CD4-positive, alpha-beta T cell treated with Interleukin-15 for 4 hours (primary cell): ENCODE measurements at regions not wholly inside any gene's neighbourhood (a gene's known extent, or its start where the extent isn't known, plus 50 kb on each side); places are given as distances from the start of the nearest gene placed in this dataset.
"Not testable (repeated sequence)": the region's sequence is repeated elsewhere in the genome, so short reads cannot be mapped to it uniquely, and the experiment has no call there.

Experiments used
- DNase-seq: peaks from one replicate; pipeline ENCODE4 v3.0.0-alpha.2; 2020; ENCODE audit warnings: low spot score

DNA sequence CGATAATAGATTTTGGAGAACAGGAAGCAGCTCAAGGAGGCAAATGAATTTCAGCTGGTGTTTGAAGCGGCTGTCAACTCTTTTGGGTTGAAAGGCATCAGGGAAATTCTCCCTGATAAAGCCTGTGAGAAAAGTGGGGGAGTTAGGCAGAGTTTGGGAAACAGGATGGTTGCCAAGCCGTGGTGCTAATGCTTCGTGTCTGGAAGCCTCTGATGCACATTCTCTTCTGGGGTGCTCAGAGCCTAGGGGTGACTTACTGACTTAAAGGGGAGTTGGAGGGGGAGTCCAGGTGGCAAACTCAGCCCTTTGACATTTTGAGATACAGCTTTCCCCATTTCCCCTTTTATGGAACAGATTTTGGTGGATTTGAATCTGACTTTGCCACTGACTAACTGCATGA, 202.5 kb upstream of the CLINT1 start:
- no peak for DNase-seq

DNA sequence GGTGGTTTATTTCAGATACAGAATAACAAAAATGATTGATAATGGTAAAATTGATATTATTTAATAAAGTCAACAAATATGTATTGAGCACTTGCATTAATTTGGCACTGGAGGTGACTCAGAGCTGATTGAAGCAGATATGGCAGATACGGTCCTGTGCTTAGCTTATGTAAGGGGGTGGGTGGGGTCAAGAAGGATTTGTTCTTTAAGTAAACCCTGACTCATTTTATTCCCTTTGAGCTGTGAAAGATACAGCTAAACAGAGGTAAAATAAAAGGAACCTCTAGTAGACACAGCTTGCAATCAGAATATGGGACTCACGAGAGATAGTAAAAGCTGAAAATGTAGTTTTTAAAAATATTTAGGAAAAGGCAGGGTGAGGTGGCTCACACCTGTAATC, 201.3 kb upstream of the CLINT1 start:
- DNase-seq, result no peak

DNA sequence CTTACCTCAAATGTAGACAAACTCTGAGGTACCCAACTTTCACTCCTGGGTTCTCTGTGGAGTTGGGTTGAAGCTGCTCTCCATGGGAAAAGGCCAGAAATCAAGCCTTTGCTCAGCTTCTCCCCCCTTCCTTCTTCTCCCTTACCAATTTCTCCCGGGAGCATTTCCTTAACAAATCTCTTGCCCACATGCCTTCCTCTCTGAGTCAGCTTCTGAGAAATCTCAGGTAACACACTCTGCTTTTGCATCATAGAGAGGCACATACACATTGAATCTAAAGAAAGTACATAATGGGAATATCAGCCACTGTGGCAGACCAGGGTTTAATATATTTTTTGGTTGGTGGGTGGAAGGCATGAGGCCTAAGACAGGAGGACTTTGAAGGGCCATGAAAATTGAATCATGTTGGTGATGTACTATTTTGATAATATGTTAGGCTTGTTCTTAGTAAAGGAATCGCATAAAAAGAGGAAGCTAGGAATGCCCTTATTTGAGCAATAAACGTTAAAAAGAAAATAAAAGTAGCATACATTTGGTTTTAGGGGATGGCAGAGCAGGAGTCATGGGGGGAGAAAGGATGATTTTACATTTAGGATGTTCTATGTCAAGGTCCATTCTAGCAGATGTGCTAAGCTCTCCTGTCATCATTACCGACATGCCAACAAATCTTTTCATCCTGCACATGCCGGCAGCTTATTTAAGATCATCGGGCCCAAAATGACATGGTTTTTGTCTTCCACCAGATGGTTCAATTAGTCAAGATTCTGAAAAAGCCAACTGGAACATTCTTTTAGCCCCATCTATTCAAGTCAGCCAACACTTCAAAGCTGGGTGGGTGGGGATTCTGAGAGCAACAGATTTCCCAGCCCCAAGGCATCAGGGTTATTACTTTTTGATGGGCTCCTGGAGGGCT, 199.5 kb upstream of the CLINT1 start:
- DNase-seq, result no peak

DNA sequence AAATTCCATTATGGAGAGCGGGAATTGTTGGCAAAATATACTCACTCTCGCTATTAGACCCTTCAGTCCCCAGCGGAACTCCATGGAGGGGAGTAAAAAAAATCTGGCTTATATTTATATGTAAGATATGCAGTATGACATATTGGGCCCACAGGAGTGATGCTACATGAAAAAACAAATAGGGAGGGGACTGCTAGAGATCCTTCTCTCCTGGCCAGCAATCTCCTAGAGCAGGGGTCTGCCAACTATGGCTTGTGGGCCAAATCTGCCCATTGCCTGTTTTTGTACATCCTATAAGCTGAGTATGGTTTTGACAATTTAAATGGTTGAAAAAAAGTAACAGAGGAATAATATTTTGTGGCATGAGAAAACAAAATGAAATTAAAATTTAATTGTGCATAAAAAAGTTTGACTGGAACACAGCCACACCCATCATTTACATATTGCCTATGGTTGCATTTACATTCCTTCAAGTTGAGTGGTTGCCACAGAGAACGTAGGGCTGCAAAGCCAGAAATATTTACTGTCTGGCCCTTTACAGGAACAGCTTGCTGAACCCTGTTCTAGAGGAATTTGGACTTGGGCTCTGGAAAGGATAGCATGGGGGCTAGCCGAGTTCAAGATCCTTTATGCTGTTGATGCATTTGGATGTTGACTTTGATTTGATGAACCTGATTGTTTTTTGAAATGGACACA, 197.3 kb upstream of the CLINT1 start:
- no peak for DNase-seq

DNA sequence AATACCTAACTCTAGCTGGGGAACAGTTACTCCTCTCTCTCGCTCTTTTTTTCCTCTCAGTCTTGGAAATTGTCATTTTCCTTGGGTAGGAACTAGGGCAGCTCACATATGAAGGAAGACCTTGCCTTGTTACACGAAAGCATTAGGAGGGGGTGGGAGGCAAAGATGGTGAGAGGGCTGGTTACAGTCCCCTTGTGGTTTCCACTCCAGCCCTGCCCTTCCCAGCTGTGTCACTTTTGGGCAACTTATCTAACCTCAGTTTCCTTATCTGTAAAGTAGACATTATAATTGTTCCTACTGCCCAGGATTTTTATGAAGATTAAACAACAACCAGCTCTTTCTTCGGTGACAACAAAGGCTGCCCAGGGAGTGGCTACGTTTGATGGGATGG, 196.2 kb upstream of the CLINT1 start:
- DNase-seq, result no peak

DNA sequence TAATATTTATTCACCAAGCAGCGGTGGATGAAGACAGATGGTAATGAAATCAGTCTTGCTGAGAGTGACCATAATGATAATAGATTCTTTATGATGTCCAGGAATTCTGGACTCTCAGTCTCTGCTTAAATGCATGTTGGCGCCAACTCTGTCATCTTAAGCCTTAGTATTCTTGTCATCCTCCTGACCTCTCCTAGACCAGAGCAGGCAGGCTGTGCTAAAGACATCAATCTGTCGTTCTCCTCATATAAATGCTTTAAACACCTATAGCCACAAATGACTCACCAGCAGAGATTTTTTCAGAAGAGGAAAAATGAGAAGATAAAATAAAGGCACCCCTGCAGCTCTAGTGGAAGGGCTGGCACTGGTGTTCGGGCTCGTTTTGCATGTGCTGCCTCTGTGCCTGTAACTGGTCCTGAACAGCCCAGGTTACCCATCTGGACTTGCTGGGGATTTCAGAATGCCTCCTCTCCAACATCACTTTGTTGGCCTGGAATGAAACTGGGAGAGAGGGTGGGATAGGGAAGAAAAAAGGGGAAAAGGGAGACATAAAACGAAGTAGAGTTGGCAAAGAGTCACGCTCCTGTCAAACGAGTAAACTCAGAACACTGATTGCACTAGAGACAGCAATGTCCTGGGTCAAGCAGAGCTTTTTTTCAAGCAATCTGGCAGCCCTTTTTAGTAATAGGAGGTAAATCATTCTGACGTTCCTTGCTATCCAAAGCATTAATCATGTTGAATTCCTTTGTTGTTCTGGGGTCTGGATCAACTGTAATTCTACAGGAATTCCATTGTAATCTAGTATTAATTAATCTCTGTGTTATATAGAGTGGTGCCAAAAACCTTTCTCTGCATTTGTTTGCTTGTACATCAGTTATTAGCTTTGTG, 195.5 kb upstream of the CLINT1 start:
- DNase-seq, result no peak

DNA sequence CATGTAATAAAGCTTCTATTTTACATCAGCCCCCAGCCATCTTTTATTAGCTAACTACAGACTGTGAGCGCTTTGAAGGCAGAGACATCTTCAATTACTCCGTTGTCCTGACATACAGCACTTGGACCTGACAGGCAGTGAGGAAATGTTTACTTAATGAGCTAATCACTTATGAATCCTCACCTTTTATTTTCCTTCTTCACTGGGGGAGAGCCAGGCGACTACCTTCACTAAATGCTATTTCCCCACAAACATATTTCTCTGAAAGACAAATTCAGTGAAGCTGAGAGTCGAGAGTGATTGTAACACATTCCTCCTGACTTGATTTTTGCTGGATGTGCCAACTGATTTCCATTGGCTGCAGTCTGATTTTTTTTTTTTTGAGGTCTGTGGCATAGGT, 192.1 kb upstream of the CLINT1 start:
- no peak for DNase-seq

DNA sequence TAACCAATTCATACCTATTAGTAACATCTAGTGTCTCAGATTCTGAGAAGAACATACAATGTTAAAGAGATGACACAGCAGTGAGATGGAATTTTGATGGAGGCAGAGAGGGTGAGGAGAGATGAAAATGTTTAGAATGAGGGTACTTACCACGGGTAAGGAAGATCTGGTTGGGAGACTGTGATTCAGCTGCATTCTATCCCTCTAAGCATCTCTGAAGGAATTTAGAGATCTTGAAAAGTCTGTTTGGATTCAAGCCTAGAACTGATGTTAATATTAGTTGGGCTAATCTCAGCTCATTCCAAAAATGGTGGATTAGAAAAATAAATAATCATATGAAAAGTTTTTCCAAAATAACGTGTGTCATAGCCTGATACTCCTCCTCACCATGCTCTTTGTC, 191.5 kb upstream of the CLINT1 start:
- no peak for DNase-seq

DNA sequence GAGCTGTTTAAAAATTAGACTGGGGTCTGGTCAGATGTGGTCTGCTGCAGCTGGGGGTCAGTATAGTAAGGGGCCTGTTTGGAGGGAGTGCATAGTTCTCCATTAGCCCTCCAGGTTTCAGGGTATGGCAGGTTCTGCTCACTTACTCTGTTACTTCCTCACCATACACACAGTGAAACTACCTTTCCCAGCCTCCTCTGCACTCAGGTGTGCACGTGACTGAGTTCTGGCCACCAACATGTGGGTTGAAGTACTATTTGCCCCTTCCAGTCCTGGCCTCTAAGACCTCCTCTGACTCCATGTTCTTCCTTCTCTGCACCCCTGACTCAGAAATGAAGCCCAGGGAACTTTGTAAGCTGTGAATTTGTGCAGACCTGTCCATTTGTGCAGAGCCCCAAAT, 190.5 kb upstream of the CLINT1 start:
- no peak for DNase-seq

DNA sequence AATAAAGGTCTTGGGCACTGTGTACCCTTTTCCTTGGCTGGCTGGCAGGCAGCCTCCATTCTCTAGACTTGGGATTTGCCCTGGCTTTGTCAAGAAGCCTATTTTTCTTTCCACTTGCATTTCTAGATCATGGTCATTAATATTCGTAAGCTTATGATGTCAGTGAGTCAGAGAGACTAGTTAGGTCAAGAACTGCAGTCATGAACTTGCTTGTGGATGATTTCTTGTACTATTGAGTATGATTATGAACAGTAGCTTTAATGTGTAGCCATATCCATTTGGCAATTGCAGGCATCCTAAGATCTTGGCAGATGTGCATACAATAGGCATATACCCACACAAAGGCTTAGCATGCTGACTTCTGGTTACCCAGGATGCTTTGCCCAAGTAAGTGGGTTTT, 186.8 kb upstream of the CLINT1 start:
- no peak for DNase-seq

DNA sequence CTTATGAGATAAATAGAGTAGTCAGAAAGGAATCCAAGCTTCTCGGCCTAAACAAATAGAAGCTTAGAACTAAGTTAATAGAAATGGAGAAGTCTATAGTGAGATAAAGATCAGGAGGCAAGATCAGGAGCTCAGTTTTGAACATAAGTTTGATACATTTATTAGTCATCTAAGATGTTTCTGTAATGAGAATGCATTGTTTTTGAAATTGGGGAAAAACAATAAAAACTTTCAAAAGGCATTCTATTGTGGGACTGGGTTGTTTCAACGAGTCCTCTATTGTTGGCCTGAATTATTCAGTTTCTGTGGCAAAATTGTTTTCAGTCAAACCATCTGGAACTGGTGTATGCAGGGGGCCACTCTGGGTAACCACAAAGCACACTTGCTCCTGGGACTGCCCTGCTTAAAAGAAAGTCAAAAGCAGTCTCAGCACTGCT, 181.0 kb upstream of the CLINT1 start:
- DNase-seq, result no peak

DNA sequence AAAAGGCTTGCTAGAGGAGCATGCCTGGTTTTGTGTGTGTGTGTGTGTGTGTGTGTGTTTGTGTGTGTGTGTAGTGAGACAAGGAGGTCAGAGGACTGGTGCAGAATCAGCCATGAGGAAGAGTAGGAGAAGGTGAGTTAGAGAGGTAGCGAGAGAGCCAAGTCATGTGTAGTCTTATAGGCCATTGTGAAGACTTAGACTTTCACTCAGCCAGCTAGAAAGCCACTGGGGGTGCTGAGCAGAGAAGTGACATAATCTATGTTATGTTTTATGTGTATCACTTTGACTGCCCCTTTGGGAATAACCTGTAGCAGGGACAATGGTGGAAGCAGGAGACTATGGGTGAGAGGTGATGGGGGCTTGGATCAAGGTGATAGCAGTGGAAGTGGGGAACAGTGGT, 180.5 kb upstream of the CLINT1 start:
- DNase-seq, result no peak

DNA sequence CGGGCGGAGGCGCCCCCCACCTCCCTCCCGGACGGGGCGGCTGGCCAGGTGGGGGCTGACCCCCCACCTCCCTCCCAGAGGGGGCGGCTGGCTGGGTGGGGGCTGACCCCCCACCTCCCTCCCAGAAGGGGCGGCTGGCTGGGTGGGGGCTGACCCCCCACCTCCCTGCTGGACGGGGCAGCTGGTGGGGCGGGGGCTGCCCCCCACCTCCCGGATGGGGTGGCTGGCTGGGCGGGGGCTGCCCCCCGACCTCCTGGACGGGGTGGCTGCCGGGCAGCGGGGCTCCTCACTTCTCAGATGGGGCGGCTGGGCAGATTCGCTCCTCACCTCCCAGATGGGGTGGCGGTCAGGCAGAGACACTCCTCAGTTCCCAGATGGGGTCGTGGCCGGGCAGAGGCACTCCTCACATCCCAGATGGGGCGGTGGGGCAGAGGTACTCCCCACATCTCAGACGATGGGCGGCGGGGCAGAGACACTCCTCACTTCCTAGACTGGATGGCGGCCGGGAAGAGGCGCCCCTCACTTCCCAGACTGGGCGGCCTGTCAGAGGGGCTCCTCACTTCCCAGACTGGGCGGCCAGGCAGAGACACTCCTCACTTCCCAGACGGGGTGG, 178.1 kb upstream of the CLINT1 start:
- not testable (repeated sequence) for DNase-seq

DNA sequence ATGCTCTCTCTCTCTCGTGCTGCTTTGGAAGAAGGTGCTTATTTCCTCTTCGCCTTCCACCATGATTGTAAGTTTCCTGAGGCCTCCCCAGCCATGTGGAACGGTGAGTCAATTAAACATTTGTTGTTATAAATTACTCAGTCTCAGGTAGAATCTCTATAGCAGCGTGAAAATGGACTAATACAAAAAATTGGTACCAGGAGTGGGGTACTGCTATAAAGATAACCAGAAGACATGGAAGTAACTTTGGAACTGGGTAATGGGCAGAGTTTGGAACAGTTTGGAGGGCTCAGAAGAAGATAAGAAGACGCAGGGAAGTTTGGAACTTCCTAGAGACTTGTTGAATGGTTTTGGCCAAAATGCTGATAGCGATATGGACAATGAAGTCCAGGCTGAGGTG, 175.6 kb upstream of the CLINT1 start:
- not testable (repeated sequence) for DNase-seq

DNA sequence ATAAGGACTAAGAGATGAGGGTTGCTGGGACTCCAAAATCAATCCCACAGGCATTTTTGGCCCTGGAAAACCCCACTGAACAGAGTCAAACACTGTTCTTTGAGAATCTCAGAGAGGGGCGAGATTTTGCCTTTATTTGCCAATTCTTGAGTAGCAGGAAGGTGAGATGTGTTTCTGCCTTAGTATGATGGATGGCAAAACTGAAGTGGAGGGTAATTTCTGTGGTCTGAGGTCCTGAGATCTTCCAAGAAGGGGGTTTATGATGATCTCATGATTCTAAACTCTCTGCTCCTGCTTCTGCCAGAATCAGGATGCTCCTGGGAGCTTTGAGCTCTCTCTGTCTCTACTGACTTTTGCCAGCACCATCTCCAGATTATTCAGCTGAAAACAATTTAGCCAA, 174.8 kb upstream of the CLINT1 start:
- no peak for DNase-seq

DNA sequence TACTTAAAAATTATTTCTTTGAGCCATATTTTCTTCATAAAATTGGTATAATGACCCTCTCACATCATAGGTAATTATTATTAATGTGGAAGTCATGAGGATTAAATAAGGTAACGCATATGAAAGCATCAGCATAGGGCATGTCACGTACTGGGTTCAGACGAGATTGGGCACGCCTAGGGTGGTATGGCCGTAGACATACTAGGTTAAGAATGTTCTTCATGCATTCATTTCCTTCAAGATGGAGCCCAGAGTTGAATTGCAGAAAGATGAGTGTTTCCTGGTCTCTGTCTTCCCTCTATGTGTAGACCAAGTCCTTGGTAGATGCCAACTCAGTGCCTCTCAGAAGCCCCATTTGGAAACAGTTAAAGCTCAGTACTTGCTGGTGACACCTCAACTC, 174.1 kb upstream of the CLINT1 start:
- DNase-seq, result no peak

DNA sequence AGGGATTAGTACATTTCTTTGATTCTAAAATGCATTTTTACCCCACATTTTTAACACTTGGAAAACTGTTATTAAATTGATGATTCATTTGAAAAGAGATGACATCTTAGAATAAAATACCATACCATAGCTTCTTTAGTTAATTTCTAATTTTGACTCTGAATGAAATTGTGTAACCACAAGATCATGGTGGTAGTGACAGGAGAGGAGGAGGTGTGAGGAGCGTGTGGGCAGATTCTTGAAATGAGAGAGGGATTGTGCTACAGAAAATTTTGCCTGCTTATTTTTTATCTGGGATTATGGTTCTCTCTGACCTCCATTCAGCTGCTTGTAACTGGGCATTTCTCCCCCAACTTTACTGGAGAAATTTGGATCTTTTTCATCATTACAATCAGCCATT, 173.3 kb upstream of the CLINT1 start:
- DNase-seq, result no peak

DNA sequence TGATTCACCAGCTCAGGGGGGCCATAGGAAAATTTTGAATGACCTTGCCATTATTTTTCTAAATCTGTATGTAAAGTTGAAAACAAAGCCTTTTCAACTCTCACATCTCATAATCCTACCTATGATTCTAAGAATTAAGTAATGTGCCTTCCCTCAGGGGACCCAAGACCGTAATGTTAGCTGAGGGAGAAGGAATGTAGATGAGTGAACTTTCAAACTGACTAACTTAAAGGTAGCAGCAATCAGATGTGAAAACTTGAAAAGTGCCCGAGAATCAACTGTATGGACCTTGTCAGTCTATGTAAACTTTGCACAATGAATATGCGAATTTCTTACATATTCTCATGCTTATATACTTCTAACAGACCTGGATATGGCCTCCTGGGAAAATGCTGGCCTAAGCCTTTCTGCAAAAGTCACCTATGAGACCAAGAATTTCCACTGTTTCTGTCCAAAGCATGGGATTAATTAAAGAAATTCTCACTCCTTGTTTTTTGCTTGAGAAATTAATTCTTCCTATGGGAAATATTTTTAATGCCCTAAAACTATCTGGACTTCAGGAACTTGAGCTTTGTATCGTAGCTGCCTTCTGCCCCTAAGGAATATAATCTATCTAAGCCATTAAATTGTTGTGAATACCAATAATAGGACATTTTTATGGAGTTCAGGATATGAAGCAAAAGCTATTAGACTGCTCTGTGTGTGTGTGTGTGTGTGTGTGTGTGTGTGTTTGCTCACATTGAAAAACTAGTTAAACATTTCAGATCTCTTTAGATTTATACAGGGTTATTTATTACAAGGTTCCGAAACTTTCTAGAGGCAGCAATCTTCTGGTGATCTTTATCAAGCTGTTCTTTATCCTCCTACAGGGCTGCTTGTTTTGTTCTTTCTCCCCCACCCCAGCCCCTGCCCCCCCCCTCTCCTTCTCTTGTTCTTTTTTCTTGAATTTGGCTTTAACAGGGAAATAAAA, 169.1 kb upstream of the CLINT1 start:
- DNase-seq, result no peak

DNA sequence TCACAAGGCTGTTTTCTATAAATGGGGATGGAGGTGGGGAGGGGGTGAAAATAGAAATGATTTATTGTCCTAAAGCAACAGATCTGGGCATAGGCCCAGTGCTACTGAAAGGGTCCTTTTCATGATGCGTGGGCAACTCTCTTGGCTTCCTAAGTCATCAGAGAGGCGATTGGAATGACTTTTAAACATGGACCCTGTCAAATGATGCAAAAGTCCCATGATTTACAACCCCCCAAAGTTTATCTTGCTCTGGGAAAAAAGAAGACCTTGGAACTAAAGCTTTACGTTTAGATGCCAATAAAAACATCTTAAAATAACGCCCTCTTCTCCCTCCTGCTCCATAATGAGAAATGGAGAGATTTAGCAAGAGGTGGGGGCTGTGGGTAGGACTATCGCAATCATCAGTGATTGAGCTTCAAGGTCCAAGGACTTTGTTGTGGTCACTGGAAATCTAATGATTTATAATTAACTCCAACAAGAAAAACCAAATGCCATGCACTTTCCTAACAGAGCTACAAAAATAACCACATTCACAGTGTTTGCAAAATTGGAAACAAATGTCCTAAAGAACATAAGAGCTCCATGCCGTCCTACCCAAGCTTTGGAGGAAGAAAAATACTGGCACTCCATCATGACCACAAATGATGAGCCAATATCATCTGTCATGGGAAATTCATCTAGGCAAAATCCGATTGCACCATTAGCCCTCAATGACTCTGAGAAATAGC, 167.5 kb upstream of the CLINT1 start:
- DNase-seq, result no peak

DNA sequence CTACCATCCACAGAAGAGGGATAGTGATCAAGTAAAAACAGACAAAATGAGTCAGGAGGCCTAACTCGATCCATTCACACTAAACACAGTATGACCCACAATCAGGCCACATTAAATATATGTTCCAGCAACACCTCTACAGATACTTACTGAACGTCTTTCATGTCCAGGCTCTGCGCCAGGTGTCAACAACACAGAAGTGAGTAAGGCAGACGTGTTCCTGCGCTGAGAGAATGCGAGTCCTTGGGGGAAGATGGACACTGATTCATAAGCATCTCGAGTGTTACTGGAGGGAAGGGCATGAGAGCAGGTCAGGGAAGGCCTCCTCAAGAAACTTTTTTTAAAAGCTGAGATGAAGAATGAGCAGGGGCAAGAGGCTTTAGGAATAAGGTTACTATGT, 164.3 kb upstream of the CLINT1 start:
- no peak for DNase-seq
